Endothelial cell of umbilical vein (primary cell): ENCODE measurements at regions not wholly inside any gene's neighbourhood (a gene's known extent, or its start where the extent isn't known, plus 50 kb on each side); places are given as distances from the start of the nearest gene placed in this dataset.

Source experiments
- BruUV-seq: library from RNA; stranded (reverse); fragments of 400-500 nt; replicated peaks from 2 replicates; lab custom pipeline; 2021; lab: Mats Ljungman, UMichigan
- CTCF ChIA-PET: fragments of 300-600, 350-600 bp; sonication (Branson Sonifier 250); formaldehyde crosslinking; loops from one replicate; lab custom pipeline; 2021; ENCODE audit warnings: antibody characterized with exemption, inconsistent platforms; lab: Charles Lee
- POLR2A ChIA-PET: fragments of 300-600, 350-600 bp; sonication (Branson Sonifier 250); formaldehyde crosslinking; loops from one replicate; lab custom pipeline; 2021; ENCODE audit warnings: antibody characterized with exemption, inconsistent platforms; lab: Charles Lee
- DNase-seq: peaks from one replicate; pipeline ENCODE4 v3.0.0-alpha.2; 2011; ENCODE audit warnings: low read depth, low spot score
- FAIRE-seq: peaks from 2 replicates; lab custom pipeline; 2011; peaks lifted over from hg19 to GRCh38; lab: Jason Lieb, UNC
- H2AFZ ChIP-seq: 2 replicates; pipeline ENCODE4 v1.6.0; 2012; ENCODE audit warnings: low read depth, low read length, control low read depth, inconsistent platforms
- H3K27ac ChIP-seq: 2 replicates; pipeline ENCODE4 v1.5.1; 2011; ENCODE audit warnings: low read depth, mild to moderate bottlenecking, control low read depth, low read length, moderate library complexity; ENCODE audit not compliant: insufficient read depth
- H3K27me3 ChIP-seq, 2 experiments: 2 replicates each; pipeline versions ENCODE4 v1.6.0 to v1.6.1; 2011; ENCODE audit warnings: low read length in 2 of 2, mixed read lengths in 1 of 2; ENCODE audit not compliant: control insufficient read depth in 2 of 2, insufficient read depth in 2 of 2
- H3K36me3 ChIP-seq, 2 experiments: 2 replicates in 1 of 2; 3 replicates in 1 of 2; pipeline ENCODE4 v1.5.1; 2011; ENCODE audit warnings: low read length in 2 of 2, mild to moderate bottlenecking in 1 of 2, moderate library complexity in 1 of 2; ENCODE audit not compliant: control insufficient read depth in 2 of 2, insufficient read depth in 2 of 2; ENCODE audit errors: extremely low read depth in 1 of 2
- H3K4me1 ChIP-seq: 3 replicates; pipeline ENCODE4 v1.5.1; 2011; ENCODE audit warnings: mild to moderate bottlenecking, low read length; ENCODE audit not compliant: control insufficient read depth, insufficient read depth; ENCODE audit errors: extremely low read depth
- H3K4me2 ChIP-seq: 2 replicates; pipeline ENCODE4 v1.6.1; 2011; ENCODE audit warnings: low read length, control low read depth, mixed read lengths; ENCODE audit not compliant: insufficient read depth
- H3K4me3 ChIP-seq, 3 experiments: fragments of 200-600 bp in 1 of 3; sonication (generic), shearing (Covaris generic) in 1 of 3; replicated peaks in 1 of 3; 2 replicates each; pipeline ENCODE4 v1.5.1; 2011 to 2016; ENCODE audit warnings: control low read depth in 3 of 3, low read length in 3 of 3, mild to moderate bottlenecking in 2 of 3, inconsistent platforms in 1 of 3, low read depth in 1 of 3, moderate library complexity in 1 of 3; ENCODE audit not compliant: insufficient read depth in 1 of 3
- H3K79me2 ChIP-seq: 2 replicates; pipeline ENCODE4 v1.6.0; 2012; ENCODE audit warnings: low read length, inconsistent platforms; ENCODE audit not compliant: control insufficient read depth, insufficient read depth
- H3K9ac ChIP-seq: replicated peaks from 2 replicates; pipeline ENCODE3; 2011; ENCODE audit warnings: low read length, control low read depth; ENCODE audit not compliant: insufficient read depth; ENCODE audit errors: extremely low read depth
- H3K9me1 ChIP-seq: replicated peaks from 3 replicates; pipeline ENCODE4 v1.6.0; 2011; ENCODE audit warnings: mild to moderate bottlenecking, low read length; ENCODE audit not compliant: control insufficient read depth, insufficient read depth; ENCODE audit errors: extremely low read depth
- H3K9me3 ChIP-seq: replicated peaks from 2 replicates; pipeline ENCODE4 v1.5.1; 2012; ENCODE audit warnings: low read length, inconsistent platforms; ENCODE audit not compliant: control insufficient read depth, insufficient read depth
- H4K20me1 ChIP-seq: replicated peaks from 2 replicates; pipeline ENCODE3; 2011; ENCODE audit warnings: mild to moderate bottlenecking, low read length; ENCODE audit not compliant: control insufficient read depth, insufficient read depth; ENCODE audit errors: extremely low read depth
- CTCF ChIP-seq, 2 donors: IDR thresholded peaks; 1 replicate in 1 of 2; 2 replicates in 1 of 2; pipeline ENCODE4 v1.5.1; 2011; ENCODE audit warnings: low read length in 2 of 2, mild to moderate bottlenecking in 2 of 2, moderate library complexity in 2 of 2, control low read depth in 1 of 2, inconsistent platforms in 1 of 2, low read depth in 1 of 2; ENCODE audit not compliant: insufficient read depth in 1 of 2; ENCODE audit errors: extremely low read depth in 1 of 2
- EZH2 ChIP-seq: IDR thresholded peaks from 2 replicates; pipeline ENCODE4 v1.6.1; 2012; ENCODE audit warnings: borderline replicate concordance, low read depth, mild to moderate bottlenecking, moderate library complexity, low read length, inconsistent platforms; ENCODE audit not compliant: severe bottlenecking
- FOS ChIP-seq: IDR thresholded peaks from 2 replicates; pipeline ENCODE4 v1.6.1; 2011; ENCODE audit warnings: mild to moderate bottlenecking, low read length, moderate library complexity, borderline replicate concordance; ENCODE audit not compliant: insufficient read depth
- GATA2 ChIP-seq: IDR thresholded peaks from 2 replicates; pipeline ENCODE4 v1.7.0; 2011; ENCODE audit warnings: low read depth, mild to moderate bottlenecking, moderate library complexity, mixed read lengths, low read length; ENCODE audit not compliant: insufficient read length, insufficient read depth
- JUN ChIP-seq: IDR thresholded peaks from 2 replicates; pipeline ENCODE4 v1.6.1; 2011; ENCODE audit warnings: borderline replicate concordance, low read depth; ENCODE audit not compliant: insufficient read length, insufficient read depth
- MAX ChIP-seq: IDR thresholded peaks from 2 replicates; pipeline ENCODE4 v1.6.1; 2011; ENCODE audit not compliant: insufficient read depth, insufficient read length
- MYC ChIP-seq: IDR thresholded peaks from one replicate; pipeline ENCODE4 v1.6.1; 2011; ENCODE audit warnings: mild to moderate bottlenecking, low read depth, low read length
- POLR2A ChIP-seq: IDR thresholded peaks from 2 replicates; pipeline ENCODE4 v1.6.1; 2012; ENCODE audit warnings: low read depth, mild to moderate bottlenecking, control low read depth, low read length
- POLR2AphosphoS5 ChIP-seq: IDR thresholded peaks from 2 replicates; pipeline ENCODE4 v1.6.1; 2012; ENCODE audit warnings: low read depth, mild to moderate bottlenecking, control low read depth, low read length, moderate library complexity; ENCODE audit not compliant: insufficient read depth
- dilution Hi-C: fragments of 300-500 bp; cut with MboI; formaldehyde crosslinking; loops from one replicate; pipeline ENCODE4 v1.15.0; 2019; ENCODE audit warnings: low sequenced_read_pairs; ENCODE audit not compliant: extremely low pct_ligation_motif_present
- intact Hi-C: fragments of 100-400 bp; cut with micrococcal nuclease; formaldehyde crosslinking; loops from one replicate; pipeline ENCODE4 v1.10.0; 2022

- Histone ChIP-seq H3K4me1 (no peaks in the 10 kb centered on the region), H3K79me2 (no peaks in the 10 kb centered on the region), H3K27ac (no peak overlapping the region), H3K9me3 (no peaks in the 10 kb centered on the region), H2AFZ (no peak overlapping the region), H4K20me1 (no peaks in the 10 kb centered on the region), H3K27me3 (no peaks in the 10 kb centered on the region), H3K9ac (no peak overlapping the region), H3K4me3 (no peak overlapping the region), H3K9me1 (no peaks in the 10 kb centered on the region), H3K4me2 (no peak overlapping the region), H3K36me3 (no peaks in the 10 kb centered on the region)
- dilution Hi-C loops (no loop called here), intact Hi-C loops (no loop called here)
- DNase-seq (no peak), FAIRE-seq (no peak)
- ChIA-PET POLR2A (no interaction called here), CTCF (interaction anchor here (0.8 to 1.2 kb wide), 2 partner anchors 9 to 11 kb away, joined by 3 to 4 read pairs; no protein-coding TSS in a partner anchor)
- no TSS peak for BruUV-seq
- no peak for TF ChIP-seq POLR2AphosphoS5
- no peak for TF ChIP-seq CTCF (IDR thresholded peaks at IDR 0.05; ENCODE audit: extremely low read depth in 1 of 2, insufficient read depth in 1 of 2, low read depth in 1 of 2, low read length in 2 of 2)
- no peak for TF ChIP-seq MAX
- no peak for TF ChIP-seq MYC
- TF ChIP-seq JUN = no peak
- TF ChIP-seq FOS = no peak
- no peak for TF ChIP-seq GATA2
- TF ChIP-seq EZH2 = no peak
- no peak for TF ChIP-seq POLR2A
Observed at GRCh38 chr13:40261947-40262346, 404.5 kb downstream of the FOXO1 start.
